Natural killer cell (primary cell): ENCODE measurements at regions not wholly inside any gene's neighbourhood (a gene's known extent, or its start where the extent isn't known, plus 50 kb on each side); places are given as distances from the start of the nearest gene placed in this dataset.

Experiments
- ATAC-seq, 3 donors: fragments of 150-1000 bp in 2 of 3; fragments of 200-7000 bp in 1 of 3; cut with Tn5 transposase; 1 replicate in 1 of 3; 2 replicates in 2 of 3; pipeline ENCODE4 v1.10.0; 2021; ENCODE audit warnings: mild to moderate bottlenecking in 2 of 3, moderate library complexity in 2 of 3
- DNase-seq, 2 donors: peaks; one replicate each; pipeline versions ENCODE4 v3.0.0 to v3.0.0-alpha.2; 2013 to 2021; ENCODE audit warnings: mixed read lengths in 1 of 2
- H3K27ac ChIP-seq: one replicate; pipeline ENCODE4 v1.5.1; 2013; ENCODE audit warnings: mild to moderate bottlenecking, low read length
- H3K27me3 ChIP-seq: one replicate; pipeline ENCODE4 v1.6.1; 2013; ENCODE audit warnings: low read length; ENCODE audit not compliant: control insufficient read depth, insufficient read depth
- H3K36me3 ChIP-seq: one replicate; pipeline ENCODE4 v1.6.1; 2013; ENCODE audit warnings: low read length; ENCODE audit not compliant: control insufficient read depth, insufficient read depth
- H3K4me1 ChIP-seq: one replicate; pipeline ENCODE4 v1.6.1; 2013; ENCODE audit warnings: low read length; ENCODE audit not compliant: control insufficient read depth, insufficient read depth
- H3K4me3 ChIP-seq: one replicate; pipeline ENCODE4 v1.5.1; 2013; ENCODE audit warnings: low read length
- H3K9me3 ChIP-seq: one replicate; pipeline ENCODE4 v1.6.1; 2013; ENCODE audit warnings: low read length; ENCODE audit not compliant: control insufficient read depth, insufficient read depth
- H3K27ac Mint-ChIP-seq, 2 donors: one replicate each; pipeline ENCODE4 v1.8.0; 2022; ENCODE audit warnings: mild to moderate bottlenecking in 2 of 2, mixed read lengths in 2 of 2, moderate library complexity in 1 of 2
- H3K27me3 Mint-ChIP-seq, 2 donors: one replicate each; pipeline ENCODE4 v1.8.0; 2022; ENCODE audit warnings: low read depth in 2 of 2, mixed read lengths in 2 of 2
- H3K36me3 Mint-ChIP-seq: one replicate; pipeline ENCODE4 v1.8.0; 2022; ENCODE audit warnings: mixed read lengths
- H3K4me1 Mint-ChIP-seq, 2 donors: one replicate each; pipeline ENCODE4 v1.8.0; 2022; ENCODE audit warnings: mixed read lengths in 2 of 2
- H3K4me3 Mint-ChIP-seq: one replicate; pipeline ENCODE4 v1.8.0; 2022; ENCODE audit warnings: mild to moderate bottlenecking, moderate library complexity, mixed read lengths
- H3K9me3 Mint-ChIP-seq, 2 donors: one replicate each; pipeline ENCODE4 v1.8.0; 2022; ENCODE audit warnings: mixed read lengths in 2 of 2
- WGBS: methylation state at CpG from one replicate; pipeline ENCODE4 v1.1.7; 2013; ENCODE audit warnings: missing lambda C conversion rate; ENCODE audit not compliant: insufficient coverage; 5-methylcytosine and 5-hydroxymethylcytosine counted together
- intact Hi-C: fragments of 100-400 bp; cut with micrococcal nuclease; formaldehyde crosslinking; loops from one replicate; pipeline ENCODE4 v1.14.2; 2022
- TF ChIP-seq, protein P1 (sequence below): fragments of 200-600 bp; IDR thresholded peaks from one replicate; pipeline ENCODE4 v1.8.0; 2022; ENCODE audit warnings: antibody characterized with exemption

DNA sequence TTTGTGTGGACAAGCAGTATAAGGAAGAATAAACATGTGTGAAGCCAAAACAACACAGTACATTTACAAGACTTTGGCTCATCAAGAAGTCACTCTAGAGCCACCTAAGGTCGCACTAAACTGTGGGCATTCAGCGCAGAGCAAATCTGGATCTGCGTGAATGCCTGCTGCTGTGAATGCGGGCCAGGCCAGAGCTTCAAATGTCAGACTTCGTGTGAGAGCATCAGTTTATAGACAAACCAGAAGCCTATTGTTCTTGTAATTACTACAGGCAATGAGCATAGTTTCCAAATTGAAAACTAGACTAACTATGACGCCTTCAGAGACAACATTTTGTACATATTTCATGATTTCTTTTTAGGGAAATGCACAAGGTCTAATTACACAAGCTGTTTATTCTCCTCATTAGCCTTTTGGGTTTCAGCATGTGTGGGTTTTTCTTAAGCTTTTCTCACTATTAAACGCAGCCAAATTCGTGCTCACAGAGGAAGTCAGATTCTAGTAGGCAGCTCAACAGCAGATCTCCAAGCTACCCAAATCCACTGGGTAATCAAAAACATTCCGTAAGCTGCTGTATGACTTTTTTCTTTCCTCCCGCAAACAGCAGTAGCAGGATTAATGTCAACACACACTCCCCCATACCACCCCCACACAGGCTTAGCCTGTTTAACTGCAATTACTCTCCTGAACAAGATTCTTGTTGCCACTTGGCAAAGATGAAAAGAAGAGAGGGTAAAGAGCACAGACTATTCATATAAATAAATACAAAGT is 84.5 kb upstream of the SETMAR start:
- 89% methylated on average over 10 of the region's 10 CpGs for WGBS
- intact Hi-C loops: no loop called here
- peaks cover 5 to 12% of the 10 kb centered on the region in 2 donors for H3K9me3 Mint-ChIP-seq
- no peak overlapping the region for H3K27ac Mint-ChIP-seq
- no peak overlapping the region for H3K4me3 Mint-ChIP-seq
- Histone ChIP-seq H3K9me3 (no peaks in the 10 kb centered on the region), H3K36me3 (no peaks in the 10 kb centered on the region), H3K4me3 (no peak overlapping the region), H3K27ac (no peak overlapping the region), H3K27me3 (no peaks in the 10 kb centered on the region), H3K4me1 (no peaks in the 10 kb centered on the region)
- H3K36me3 Mint-ChIP-seq: peaks cover 8% of the 10 kb centered on the region
- no peaks in the 10 kb centered on the region for H3K27me3 Mint-ChIP-seq
- H3K4me1 Mint-ChIP-seq: peaks cover 0 to 3% of the 10 kb centered on the region in 2 donors
- DNase-seq (no peak), ATAC-seq (no peak)
- TF ChIP-seq, protein P1, sequence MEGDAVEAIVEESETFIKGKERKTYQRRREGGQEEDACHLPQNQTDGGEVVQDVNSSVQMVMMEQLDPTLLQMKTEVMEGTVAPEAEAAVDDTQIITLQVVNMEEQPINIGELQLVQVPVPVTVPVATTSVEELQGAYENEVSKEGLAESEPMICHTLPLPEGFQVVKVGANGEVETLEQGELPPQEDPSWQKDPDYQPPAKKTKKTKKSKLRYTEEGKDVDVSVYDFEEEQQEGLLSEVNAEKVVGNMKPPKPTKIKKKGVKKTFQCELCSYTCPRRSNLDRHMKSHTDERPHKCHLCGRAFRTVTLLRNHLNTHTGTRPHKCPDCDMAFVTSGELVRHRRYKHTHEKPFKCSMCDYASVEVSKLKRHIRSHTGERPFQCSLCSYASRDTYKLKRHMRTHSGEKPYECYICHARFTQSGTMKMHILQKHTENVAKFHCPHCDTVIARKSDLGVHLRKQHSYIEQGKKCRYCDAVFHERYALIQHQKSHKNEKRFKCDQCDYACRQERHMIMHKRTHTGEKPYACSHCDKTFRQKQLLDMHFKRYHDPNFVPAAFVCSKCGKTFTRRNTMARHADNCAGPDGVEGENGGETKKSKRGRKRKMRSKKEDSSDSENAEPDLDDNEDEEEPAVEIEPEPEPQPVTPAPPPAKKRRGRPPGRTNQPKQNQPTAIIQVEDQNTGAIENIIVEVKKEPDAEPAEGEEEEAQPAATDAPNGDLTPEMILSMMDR: no peak

GRCh38 chr3:4219227-4219568 is 84.0 kb upstream of the SETMAR start:
- H3K4me3 ChIP-seq: no peak overlapping the region
- H3K9me3 ChIP-seq: no peaks in the 10 kb centered on the region
- ATAC-seq (no peak), DNase-seq (no peak)
- H3K4me1 Mint-ChIP-seq: peaks cover 0 to 5% of the 10 kb centered on the region in 2 donors
- TF ChIP-seq, protein P1: no peak
- no peaks in the 10 kb centered on the region for H3K27me3 Mint-ChIP-seq
- peaks cover 1 to 9% of the 10 kb centered on the region in 2 donors for H3K9me3 Mint-ChIP-seq
- H3K27ac ChIP-seq: no peak overlapping the region
- no peak overlapping the region for H3K4me3 Mint-ChIP-seq
- no peak overlapping the region for H3K27ac Mint-ChIP-seq
- no CpG with 5 or more reads among the region's 2 CpGs for WGBS
- no peaks in the 10 kb centered on the region for H3K4me1 ChIP-seq
- peaks cover 4% of the 10 kb centered on the region for H3K36me3 Mint-ChIP-seq
- no peaks in the 10 kb centered on the region for H3K27me3 ChIP-seq
- intact Hi-C loops: no loop called here
- H3K36me3 ChIP-seq: no peaks in the 10 kb centered on the region

DNA sequence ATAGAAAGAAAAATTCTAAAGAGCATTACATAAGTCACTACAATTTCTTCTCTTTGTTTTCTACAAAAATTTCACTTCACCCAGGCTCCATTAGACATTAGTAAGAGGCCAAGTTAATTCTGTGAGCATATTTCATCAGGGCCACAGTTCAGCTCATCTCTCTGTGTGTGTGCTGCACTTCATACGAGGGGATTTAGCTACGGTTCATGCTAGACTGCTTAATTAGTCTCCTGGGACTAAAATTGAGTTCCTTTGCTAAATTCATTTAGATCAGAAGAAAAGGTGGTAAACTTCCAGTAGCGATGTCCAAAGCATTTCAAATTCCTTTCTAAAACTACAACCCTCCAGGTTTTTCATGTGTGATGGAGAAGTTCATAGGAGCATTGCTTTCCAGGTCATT is 83.1 kb upstream of the SETMAR start:
- Histone ChIP-seq H3K27ac (no peak overlapping the region), H3K9me3 (no peaks in the 10 kb centered on the region), H3K4me1 (no peaks in the 10 kb centered on the region), H3K36me3 (no peaks in the 10 kb centered on the region), H3K4me3 (no peak overlapping the region), H3K27me3 (no peaks in the 10 kb centered on the region)
- ATAC-seq (no peak), DNase-seq (no peak)
- Mint-ChIP-seq H3K27me3 (no peaks in the 10 kb centered on the region), H3K4me1 (peaks cover 0 to 5% of the 10 kb centered on the region in 2 donors), H3K4me3 (no peak overlapping the region), H3K27ac (no peak overlapping the region), H3K36me3 (no peaks in the 10 kb centered on the region), H3K9me3 (peaks cover 0 to 5% of the 10 kb centered on the region in 2 donors)
- intact Hi-C loops: no loop called here
- WGBS: 69% methylated on average over 2 of the region's 3 CpGs
- TF ChIP-seq, protein P1: no peak
